Stimulated activated CD4-positive, alpha-beta T cell treated with anti-CD3 and anti-CD28 coated beads, Interleukin-4, amount 100 ng/mL, for 4 hours (primary cell): ENCODE measurements at regions not wholly inside any gene's neighbourhood (a gene's known extent, or its start where the extent isn't known, plus 50 kb on each side); places are given as distances from the start of the nearest gene placed in this dataset.

Experiments used
- DNase-seq, 2 experiments: peaks; one replicate each; pipeline ENCODE4 v3.0.0-alpha.2; 2020

- no peak for DNase-seq
These were observed 441.8 kb upstream of the TMPO start for GRCh38 chr12:98073610-98074009.

GRCh38 chr12:98074286-98074685, 441.1 kb upstream of the TMPO start:
- no peak for DNase-seq

- DNase-seq: no peak
These were observed 431.0 kb upstream of the TMPO start for GRCh38 chr12:98084391-98084790.

- no peak for DNase-seq
These were observed 430.2 kb upstream of the TMPO start for GRCh38 chr12:98085046-98085755.

- DNase-seq: no peak
These were observed 424.7 kb upstream of the TMPO start for GRCh38 chr12:98090731-98091130.

GRCh38 chr12:98096436-98096835, 419.0 kb upstream of the TMPO start:
- no peak for DNase-seq

GRCh38 chr12:98106031-98106683, 409.2 kb upstream of the TMPO start:
- DNase-seq: no peak

- DNase-seq: no peak
These were observed 406.1 kb upstream of the TMPO start for GRCh38 chr12:98109266-98109665.

GRCh38 chr12:98110536-98110935, 404.9 kb upstream of the TMPO start:
- no peak for DNase-seq

GRCh38 chr12:98113548-98113947, 401.8 kb upstream of the TMPO start:
- no peak for DNase-seq

- DNase-seq: no peak
These were observed 393.4 kb upstream of the TMPO start for GRCh38 chr12:98121963-98122362.

GRCh38 chr12:98123021-98123461, 392.3 kb upstream of the TMPO start:
- no peak for DNase-seq

GRCh38 chr12:98126637-98127335, 388.6 kb upstream of the TMPO start:
- DNase-seq: no peak

- no peak for DNase-seq
These were observed 388.1 kb upstream of the TMPO start for GRCh38 chr12:98127336-98127679.

- no peak for DNase-seq
These were observed 387.5 kb upstream of the TMPO start for GRCh38 chr12:98127854-98128253.

- DNase-seq: no peak
These were observed 378.8 kb upstream of the TMPO start for GRCh38 chr12:98136544-98136943.

- no peak for DNase-seq
These were observed 378.1 kb upstream of the TMPO start for GRCh38 chr12:98137278-98137677.

- DNase-seq: no peak
These were observed 370.4 kb upstream of the TMPO start for GRCh38 chr12:98144953-98145352.

GRCh38 chr12:98146043-98146442, 369.3 kb upstream of the TMPO start:
- no peak for DNase-seq

- no peak for DNase-seq
These were observed 368.9 kb upstream of the TMPO start for GRCh38 chr12:98146487-98146886.

GRCh38 chr12:98149270-98149669, 366.1 kb upstream of the TMPO start:
- DNase-seq: no peak

- no peak for DNase-seq
These were observed 365.6 kb upstream of the TMPO start for GRCh38 chr12:98149691-98150210.

- DNase-seq: no peak
These were observed 364.2 kb upstream of the TMPO start for GRCh38 chr12:98151105-98151590.

GRCh38 chr12:98151984-98152383, 363.4 kb upstream of the TMPO start:
- DNase-seq: no peak
